Kidney capillary endothelial cell (primary cell): ENCODE measurements at regions not wholly inside any gene's neighbourhood (a gene's known extent, or its start where the extent isn't known, plus 50 kb on each side); places are given as distances from the start of the nearest gene placed in this dataset.

Experiments
- DNase-seq: peaks from one replicate; pipeline ENCODE4 v3.0.0-alpha.2; 2018; ENCODE audit warnings: low spot score

- DNase-seq = no peak
These were observed 563.1 kb upstream of the FRG1 start for GRCh38 chr4:189377569-189377968.

GRCh38 chr4:189385098-189385497 lies 555.6 kb upstream of the FRG1 start:
- DNase-seq = no peak

GRCh38 chr4:189385579-189385978 lies 555.1 kb upstream of the FRG1 start:
- DNase-seq = no peak

GRCh38 chr4:189396435-189396834 lies 544.2 kb upstream of the FRG1 start:
- no peak for DNase-seq

DNA sequence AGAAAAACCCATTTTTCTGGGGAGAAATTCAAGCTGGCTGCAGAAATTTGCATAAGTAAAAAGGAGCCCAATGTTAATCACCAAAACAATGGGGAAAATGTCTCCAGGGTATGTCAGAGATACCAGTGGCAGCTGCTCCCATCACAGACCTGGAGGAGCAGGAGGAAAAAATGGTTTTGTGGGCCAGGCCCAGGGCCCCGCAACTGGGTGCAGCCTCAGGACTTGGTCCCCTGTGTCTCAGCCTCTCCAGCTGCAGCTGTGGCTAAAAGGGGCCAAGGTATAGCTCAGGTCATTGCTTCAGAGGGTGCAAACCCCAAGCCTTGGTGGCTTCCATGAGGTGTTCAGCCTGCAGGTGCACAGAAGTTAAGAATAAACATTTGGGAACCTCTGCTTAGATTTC lies 536.4 kb upstream of the FRG1 start:
- DNase-seq = no peak

GRCh38 chr4:189409158-189409557 lies 531.5 kb upstream of the FRG1 start:
- DNase-seq = no peak

- DNase-seq = no peak
These were observed 526.7 kb upstream of the FRG1 start for GRCh38 chr4:189414021-189414420.

DNA sequence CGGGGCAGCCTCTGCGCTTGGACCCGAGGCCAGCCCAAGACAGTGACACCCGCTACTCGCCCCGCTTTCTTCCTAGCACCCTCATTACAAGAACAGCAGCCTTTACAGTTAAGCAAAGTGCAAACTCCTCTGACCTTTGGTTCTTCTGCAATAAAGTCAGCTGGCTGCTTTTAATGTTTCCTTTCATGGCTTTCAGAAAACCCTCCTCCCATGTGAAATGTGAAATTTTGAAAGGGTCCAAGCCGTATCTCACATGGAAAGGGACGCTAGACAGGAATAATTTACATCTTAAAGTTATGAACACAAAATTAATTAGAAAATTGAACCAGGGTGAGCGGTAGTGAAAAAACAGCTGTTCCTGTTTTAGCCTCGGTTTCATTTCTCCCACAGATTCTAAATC lies 520.1 kb upstream of the FRG1 start:
- no peak for DNase-seq

DNA sequence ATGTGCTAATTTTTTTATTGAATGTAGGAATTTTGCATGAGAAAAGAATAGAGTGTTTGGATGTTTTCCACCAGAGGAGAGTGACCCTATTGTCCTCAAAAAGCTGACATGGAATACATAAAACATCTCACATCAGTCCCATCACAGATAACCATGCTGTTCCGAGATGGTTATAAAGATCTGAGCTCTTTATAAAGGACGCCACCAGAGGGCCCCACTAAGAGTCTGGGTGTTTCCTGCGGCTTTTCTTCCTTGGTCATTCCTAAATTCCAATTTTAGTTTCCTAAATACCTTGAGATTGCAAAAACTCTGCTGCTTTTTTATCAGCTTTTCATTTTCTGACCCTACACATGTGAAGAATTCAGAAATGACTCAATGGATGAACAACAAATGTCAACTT lies 504.5 kb upstream of the FRG1 start:
- no peak for DNase-seq

- no peak for DNase-seq
These were observed 500.0 kb upstream of the FRG1 start for GRCh38 chr4:189440716-189441115.

DNA sequence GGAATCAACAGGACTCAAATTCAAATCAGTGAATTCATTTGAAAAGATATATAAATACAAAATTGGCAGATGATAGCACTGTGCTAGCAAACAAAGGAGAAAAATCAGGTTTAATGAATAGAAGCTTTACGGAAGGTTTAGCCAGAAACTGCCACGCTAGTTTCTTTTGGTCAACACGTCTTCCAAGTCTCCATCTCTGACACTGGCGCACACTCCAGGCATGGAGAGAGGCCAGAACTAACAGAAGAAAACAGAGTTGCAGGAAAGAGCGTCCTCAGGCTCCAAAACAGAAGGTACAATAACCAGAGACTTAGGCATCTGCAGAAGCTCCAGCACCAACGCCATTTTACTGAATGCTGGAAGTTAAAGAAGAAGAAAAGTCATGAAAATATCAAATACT lies 497.3 kb upstream of the FRG1 start:
- DNase-seq = no peak

- DNase-seq = no peak
These were observed 495.1 kb upstream of the FRG1 start for GRCh38 chr4:189445613-189446012.

DNA sequence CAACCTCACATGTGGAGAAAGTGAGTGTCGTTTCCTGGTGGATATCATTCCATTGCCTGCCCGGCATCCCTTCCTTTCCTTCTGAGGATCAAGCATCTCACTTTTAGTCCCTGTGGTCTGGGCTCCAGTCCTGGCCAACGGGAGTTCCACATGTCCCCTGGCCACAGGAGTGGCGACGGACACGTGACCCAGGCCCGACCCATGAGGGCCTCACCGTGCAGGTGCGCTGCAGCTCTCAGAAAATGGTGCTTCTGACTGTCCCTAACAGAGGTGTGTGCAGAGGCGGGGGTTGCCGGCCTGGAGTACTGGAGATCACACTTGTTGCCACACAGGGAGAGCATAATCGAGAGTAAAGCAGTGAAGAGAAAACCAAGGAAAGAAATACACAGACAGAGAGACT lies 476.9 kb upstream of the FRG1 start:
- no peak for DNase-seq

DNA sequence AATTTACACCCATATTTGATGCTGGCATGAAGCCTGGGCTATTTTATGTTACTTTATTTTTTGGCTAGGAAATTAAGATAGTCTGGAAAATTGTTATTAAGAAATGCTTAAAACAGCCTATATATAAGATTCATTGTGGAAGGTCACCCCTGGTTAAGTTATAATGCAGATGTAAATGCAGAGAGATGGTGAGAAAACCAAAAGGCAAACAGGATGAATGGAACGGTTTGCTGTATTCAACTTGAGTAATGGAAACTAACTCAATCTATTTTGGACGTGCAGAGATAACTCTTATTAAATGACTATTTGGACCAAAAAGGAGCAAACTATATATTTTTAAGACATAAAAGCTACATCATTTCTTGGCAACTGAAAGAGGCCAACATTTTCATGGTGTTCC lies 446.3 kb upstream of the FRG1 start:
- DNase-seq = no peak

DNA sequence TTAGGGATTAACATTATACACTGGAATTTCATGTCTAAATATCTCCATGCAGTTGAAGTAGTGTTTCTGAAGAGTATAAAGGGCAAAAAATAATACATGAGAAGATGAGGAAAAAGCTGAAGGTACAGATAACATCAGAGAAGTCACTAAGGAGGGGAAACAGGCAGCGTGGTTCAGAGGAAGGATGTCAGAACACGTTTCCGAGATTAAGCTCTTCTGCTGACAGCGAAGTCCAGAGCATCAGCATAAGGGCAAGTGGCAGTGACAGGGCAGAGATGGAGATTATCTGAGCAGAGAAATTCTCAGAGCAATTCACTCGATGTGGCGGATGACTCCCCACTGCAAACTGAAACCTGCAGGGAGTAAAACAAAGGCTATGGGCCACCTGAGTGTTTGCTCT lies 443.2 kb upstream of the FRG1 start:
- DNase-seq = no peak

DNA sequence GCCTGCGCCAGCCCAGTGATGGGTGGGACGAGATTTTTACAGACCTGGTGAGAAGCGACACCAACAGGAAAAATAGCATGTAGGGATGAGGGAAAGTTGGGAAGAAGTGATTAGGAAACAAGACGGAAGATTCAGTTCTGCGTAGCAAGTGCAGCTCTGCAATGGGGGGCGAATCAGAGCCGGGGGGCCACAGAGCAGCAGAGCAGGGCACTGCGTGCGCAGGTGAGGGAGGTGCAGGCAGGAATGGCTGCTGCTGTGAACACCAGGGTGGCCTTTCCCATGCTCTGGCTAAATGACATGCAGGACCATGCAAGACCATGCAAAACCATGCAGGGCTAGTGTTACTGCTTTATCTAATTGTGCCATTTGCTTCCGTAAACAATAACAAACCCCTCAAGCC lies 442.7 kb upstream of the FRG1 start:
- DNase-seq = no peak

DNA sequence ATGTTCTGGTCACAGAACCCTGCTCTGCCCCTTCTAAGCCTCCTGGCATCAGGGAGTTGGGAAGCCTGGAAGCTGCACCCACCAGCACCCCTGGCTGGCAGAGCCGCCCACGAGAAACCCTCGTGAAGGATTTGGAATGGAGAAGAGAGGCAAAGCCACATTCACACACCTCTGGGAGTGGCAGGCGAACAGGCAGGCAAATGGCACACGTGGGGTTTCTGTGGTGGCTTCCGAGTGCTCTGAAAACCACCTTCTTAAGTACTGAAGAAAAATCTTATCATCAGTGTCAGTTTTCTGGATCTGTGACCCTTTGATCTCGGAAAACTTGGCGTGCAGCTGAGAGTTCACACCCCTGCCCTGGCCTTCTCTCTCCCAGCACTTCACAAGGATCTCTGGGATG lies 442.2 kb upstream of the FRG1 start:
- no peak for DNase-seq

DNA sequence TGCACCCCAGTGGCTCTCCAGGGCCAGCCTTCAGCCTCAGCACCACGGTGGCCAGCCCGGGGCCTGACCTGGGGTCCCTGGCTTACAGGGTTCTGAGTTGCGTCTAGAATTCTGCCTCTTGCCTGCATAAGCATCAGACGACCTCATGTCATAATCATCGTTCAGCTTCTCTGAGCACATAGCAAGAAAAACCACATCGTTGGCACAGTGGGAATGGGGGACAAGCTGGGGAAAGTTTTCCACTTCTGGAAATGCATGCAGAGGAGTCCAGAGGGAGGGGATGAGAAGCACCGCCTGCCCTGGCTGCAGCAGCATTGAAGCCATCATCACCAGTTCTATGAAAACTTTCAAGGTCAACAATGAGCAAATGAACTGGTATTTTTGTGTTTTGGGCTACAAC lies 441.0 kb upstream of the FRG1 start:
- DNase-seq = no peak

DNA sequence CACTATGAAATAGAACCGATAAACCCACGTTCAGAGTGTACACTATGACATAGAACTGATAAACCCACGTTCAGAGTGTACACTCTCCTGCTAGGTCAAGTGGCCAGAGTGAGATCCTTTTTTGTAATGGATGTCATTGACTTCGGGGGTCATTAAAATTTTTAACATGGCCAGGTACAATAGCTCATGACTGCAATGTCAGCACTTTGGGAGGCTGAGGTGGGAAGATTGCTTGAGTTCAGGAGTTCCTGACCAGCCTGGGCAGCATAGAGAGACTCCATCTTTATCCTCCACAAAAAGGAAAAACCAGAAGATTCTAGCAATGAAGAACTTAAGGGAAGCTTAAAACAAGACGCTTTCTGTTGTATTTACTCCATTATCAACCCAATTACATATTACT lies 439.7 kb upstream of the FRG1 start:
- DNase-seq = no peak

DNA sequence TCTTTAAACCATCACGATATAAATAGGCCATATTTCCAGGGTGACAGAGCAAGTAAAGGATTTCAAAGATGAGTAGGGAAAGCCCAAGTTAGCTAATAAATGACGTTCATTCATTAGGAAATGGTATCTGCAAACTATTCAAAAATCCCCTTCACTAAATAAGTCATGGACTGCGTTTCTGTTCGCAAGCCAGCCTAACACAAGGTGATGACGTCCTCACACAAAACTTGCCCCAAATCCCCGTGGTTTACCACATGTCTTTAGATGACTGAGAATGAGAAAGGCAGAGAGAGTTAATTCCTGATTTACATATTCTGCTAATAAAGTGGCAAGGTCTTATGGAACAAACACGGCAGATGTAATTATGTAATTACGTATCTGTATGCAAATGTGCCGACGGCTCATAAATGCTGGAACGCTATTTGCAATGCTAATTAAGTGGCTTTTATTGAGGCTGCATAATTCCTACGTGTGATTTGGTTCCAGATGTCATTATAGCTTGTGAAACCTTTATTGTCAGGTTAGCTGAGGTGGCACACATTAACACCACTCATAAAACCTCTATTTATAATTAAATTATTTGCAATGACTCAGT lies 437.7 kb upstream of the FRG1 start:
- DNase-seq = no peak

DNA sequence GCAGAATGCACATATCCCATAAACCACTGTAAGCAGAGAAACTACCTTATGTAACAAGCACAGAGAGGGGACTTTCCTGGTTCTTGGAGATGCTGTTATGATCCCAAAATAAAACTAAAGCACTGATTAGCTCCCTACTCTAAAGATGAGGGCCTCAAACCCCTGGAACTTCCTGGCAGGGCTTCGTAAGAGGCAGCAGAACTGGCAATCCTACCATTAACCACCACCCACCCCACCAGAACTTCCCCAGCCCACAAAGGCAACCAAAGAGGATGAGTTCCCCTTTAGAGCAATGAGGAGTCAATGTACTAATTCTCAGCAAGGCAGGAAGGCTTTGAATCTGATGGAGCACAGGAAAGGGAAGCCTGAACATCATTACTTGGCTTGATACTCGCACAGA lies 436.5 kb upstream of the FRG1 start:
- DNase-seq = no peak

DNA sequence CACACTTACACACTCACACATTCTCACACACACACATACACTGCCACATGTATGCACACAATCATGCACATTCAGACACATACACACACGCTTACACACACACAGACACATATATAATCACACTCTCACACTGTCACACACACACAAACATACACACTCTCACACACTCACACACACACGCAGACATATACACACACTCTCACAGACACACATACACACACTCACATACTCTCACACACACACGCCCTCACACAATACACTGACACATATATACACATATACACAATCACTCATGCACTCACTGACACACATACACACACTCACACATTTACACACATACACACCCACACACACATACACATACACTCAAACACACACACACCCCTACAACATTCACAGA lies 435.3 kb upstream of the FRG1 start:
- no peak for DNase-seq

- no peak for DNase-seq
These were observed 434.6 kb upstream of the FRG1 start for GRCh38 chr4:189506080-189506479.

DNA sequence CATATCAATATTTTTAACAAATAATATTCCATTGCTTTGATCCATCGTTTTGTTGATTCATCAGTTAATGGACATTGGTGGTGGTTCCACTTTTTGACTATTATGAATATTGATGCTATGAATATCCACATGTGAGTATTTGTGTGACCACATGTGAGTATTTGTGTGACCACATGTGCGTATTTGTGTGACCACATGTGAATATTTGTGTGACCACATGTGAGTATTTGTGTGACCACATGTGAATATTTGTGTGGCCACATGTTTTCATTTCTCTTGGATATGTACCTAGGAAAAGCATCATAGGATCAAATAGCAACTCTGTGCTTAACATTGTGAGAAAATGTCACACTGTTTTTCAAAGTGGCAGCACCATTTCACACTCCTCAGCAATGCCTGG lies 433.6 kb upstream of the FRG1 start:
- no peak for DNase-seq

- DNase-seq = no peak
These were observed 430.1 kb upstream of the FRG1 start for GRCh38 chr4:189510601-189511000.
